Stomach (tissue), 4 donors: ENCODE measurements at regions not wholly inside any gene's neighbourhood (a gene's known extent, or its start where the extent isn't known, plus 50 kb on each side); places are given as distances from the start of the nearest gene placed in this dataset.

Source experiments
- EP300 ChIP-seq: sonication (generic); formaldehyde crosslinking; IDR thresholded peaks from one replicate; pipeline ENCODE4 v1.6.1; 2017; ENCODE audit warnings: antibody characterized with exemption
- POLR2A ChIP-seq, 4 donors: fragments of 450-650 bp; IDR thresholded peaks; one replicate each; pipeline ENCODE4 v1.6.1; 2016; ENCODE audit warnings: antibody characterized with exemption in 4 of 4, control low read depth in 2 of 4, mild to moderate bottlenecking in 1 of 4, moderate library complexity in 1 of 4
- POLR2AphosphoS5 ChIP-seq, 3 donors: sonication (generic); formaldehyde crosslinking; IDR thresholded peaks; one replicate each; pipeline ENCODE4 v1.6.1; 2016; ENCODE audit warnings: antibody characterized with exemption in 3 of 3
- TF ChIP-seq, protein P1 (sequence below), 7 experiments: fragments of 450-650 bp in 4 of 7; fragments of 200-600 bp in 3 of 7; sonication (generic) in 3 of 7; IDR thresholded peaks; one replicate each; pipeline ENCODE4 v1.5.1; 2016 to 2019; ENCODE audit warnings: antibody characterized with exemption in 7 of 7, control low read depth in 2 of 7, mild to moderate bottlenecking in 1 of 7

DNA sequence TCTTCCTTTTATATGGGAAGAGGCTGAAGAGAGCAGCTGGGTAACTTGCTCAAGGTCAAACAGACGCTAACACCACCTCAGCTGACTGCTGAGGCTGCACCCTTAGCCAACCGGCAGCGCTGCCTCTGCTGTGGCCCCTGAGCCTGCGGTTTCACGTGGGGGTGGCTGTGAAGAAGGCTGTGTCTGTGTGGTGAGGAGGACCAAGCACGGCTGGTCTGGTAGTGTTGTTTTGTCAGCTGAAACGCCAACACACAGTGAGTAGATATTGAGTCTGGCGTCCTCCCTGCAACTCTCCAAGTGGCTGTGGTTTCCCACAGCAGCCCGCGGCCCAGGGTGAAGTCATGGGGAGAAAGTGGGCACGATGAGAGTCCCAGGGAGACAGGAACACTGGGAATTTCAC, 69.6 kb downstream of the THNSL2 start:
- TF ChIP-seq POLR2AphosphoS5 (IDR thresholded peaks at IDR 0.05) (no peak), EP300 (no peak), POLR2A (IDR thresholded peaks at IDR 0.05) (no peak)
- TF ChIP-seq, protein P1, sequence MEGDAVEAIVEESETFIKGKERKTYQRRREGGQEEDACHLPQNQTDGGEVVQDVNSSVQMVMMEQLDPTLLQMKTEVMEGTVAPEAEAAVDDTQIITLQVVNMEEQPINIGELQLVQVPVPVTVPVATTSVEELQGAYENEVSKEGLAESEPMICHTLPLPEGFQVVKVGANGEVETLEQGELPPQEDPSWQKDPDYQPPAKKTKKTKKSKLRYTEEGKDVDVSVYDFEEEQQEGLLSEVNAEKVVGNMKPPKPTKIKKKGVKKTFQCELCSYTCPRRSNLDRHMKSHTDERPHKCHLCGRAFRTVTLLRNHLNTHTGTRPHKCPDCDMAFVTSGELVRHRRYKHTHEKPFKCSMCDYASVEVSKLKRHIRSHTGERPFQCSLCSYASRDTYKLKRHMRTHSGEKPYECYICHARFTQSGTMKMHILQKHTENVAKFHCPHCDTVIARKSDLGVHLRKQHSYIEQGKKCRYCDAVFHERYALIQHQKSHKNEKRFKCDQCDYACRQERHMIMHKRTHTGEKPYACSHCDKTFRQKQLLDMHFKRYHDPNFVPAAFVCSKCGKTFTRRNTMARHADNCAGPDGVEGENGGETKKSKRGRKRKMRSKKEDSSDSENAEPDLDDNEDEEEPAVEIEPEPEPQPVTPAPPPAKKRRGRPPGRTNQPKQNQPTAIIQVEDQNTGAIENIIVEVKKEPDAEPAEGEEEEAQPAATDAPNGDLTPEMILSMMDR (IDR thresholded peaks at IDR 0.05) = no peak
